ENCODE measurements at regions not wholly inside any gene's neighbourhood (a gene's known extent, or its start where the extent isn't known, plus 50 kb on each side); places are given as distances from the start of the nearest gene placed in this dataset.

DNA sequence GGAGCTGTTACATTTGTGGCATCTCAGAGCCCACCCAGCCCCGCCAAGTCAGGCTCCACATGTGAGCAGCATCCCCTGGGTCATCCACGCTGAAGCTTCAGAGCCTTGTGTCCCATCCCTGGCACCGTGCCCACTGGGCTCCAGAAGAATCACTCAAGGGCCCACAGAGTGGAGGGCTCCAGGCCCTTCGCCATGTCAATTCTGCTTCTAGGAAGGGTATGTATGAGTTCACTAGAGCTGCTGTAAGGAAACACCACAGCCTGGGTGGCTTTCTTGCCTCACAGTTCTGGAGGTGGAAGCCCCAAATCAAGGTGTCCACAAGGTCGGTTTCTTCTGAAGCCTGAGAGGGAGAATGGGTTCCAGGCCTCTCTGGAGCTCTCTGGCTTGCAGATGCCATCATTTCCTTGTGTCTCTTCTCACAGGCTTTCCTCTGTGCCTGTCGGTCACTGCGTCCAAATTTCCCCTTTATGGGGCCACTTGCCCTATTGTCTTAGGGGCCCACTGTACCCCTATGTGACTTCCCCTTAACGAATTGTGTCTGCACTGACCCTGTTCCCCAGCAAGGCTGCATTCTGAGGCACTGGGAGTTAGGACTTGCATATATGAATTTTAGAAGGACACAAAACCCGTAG is 1476.0 kb downstream of the TBC1D22A start:
- DNase-seq (ENCODE audit: low spot score) = no peak

DNA sequence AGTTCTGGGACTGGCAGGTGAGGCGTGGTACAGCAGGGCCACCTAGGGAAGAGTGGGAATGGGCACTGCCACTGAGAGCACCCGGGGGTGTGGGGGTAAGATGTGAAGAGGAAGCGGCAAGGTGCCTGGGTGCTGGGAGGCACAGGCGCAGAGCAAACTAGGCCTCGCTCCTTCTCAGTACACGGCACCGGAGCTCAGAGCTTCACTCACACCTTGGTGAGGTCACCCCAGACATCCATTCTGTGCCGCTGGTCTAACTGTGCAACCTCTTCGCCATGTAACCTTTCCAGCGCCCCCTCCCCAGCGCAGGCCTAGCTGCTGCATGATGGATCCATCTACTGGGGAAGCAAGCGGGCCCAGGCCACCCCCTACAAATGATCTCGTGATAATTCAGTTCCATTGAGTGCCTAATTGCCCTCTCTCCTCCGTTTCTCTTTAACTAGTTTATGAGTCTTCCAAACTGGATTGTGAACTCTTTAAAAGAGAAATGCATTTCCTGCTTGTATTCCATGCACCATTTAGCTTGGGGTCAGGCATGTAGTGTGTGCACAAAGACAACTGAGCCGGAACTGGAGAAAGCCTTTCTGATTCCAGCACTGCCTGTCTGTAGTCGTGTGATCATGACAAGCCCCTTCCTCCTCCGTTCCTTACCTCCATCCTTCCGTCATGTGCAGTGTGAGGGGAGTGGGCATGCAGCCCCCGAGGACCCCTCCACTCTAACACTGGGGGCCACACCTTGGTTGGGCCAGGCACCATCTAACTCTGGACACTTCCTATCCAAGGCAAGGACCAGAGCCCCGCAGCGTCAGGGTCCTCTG is 1475.2 kb downstream of the TBC1D22A start:
- DNase-seq (ENCODE audit: low spot score) = no peak

DNA sequence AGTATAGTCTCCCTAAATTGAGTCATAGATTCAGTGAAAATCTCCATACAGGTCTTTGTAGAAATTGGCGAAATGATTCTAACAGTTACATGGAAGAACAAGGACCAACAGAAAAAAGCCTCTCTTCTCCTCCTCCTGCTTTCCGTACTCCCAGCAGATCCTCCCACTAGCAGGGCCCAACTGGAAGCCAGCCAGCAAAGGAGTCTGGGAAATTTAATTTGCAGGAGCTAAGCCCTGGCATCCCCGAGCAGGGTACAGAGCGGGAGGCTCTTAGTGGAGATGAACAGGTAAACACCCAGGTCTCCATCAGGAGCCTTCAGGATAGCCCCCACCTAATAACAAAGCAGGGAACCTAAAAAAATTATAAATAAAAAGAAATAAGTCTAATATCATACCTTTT is 1473.8 kb downstream of the TBC1D22A start:
- no peak for DNase-seq (ENCODE audit: low spot score)

- DNase-seq (ENCODE audit: low spot score) = no peak
Observed at GRCh38 chr22:48235744-48236143, 1473.3 kb downstream of the TBC1D22A start.

- no peak for DNase-seq (ENCODE audit: low spot score)
Observed at GRCh38 chr22:48234011-48234410, 1471.6 kb downstream of the TBC1D22A start.

DNA sequence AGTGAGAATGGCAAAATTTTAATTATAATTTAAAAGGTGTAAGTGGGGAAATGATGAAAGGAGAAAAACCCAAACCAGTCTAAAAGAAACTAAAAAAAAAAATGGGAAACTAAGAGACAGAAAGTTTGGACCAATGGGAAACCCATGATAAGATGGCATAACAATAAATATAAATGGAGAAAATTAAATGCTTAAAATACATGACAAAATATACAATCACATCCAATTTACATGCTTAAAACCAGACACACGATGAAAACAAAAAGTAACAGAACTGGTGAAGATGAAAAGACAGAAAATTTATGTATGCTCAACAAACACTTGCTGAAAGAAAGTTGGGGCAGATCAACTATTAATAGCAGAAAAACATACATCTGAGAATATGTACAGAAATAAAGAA is 1471.1 kb downstream of the TBC1D22A start:
- DNase-seq (ENCODE audit: low spot score) = no peak

DNA sequence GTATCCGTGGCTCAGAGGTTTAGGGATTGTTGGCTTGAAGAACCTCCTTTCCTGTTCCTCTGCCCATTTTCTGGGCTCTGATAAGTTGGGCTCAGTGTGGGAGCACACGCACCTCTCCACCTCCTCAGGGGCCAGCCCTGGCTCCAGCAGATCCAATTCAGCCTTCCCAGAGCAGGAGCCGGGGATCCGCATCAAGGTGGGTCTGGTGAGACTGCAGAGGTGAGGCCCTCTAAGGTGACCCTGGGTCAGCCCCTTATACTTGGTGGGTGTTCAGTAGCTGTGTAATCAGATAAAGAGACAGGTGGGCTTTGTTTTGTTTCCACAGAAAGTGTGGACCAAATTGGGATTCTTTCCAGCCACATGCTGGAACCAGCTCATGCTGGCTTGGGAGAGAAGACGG is 1466.0 kb downstream of the TBC1D22A start:
- DNase-seq (ENCODE audit: low spot score) = no peak

DNA sequence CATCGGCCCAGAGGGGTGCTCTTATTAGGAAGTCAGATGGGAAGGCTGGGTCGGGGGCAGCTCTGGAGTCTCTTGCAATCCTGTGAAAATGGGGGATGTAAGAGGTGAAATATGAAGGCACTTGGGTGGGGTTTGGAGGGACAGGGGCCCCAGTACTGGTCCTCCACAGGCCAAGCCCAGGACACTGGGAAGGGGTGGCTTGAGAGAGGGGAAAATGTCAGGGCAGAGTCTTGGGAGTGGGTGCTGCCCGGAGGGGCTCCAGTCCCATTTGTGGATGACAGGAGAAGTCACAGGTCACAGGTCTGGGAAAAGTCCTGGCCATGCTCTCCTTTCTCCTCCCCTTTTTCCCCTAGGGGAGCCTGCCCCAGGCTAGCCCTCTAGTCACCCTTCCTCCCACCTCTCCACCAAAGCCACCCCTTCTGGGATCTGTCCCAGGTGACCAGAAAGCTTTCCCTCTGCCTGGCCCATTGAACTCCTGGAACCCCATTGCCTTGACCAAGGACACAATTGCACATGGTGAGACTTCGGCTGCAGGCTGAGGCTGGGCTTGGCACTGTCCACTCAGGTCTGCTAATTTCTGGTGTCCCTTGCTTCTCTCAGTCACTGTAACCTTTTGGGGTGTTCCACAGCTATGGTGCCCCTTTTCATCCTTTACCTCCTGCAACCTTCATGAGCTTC is 1465.0 kb downstream of the TBC1D22A start:
- DNase-seq (ENCODE audit: low spot score) = no peak

- no peak for DNase-seq (ENCODE audit: low spot score)
Observed at GRCh38 chr22:48226026-48227013, 1463.9 kb downstream of the TBC1D22A start.

DNA sequence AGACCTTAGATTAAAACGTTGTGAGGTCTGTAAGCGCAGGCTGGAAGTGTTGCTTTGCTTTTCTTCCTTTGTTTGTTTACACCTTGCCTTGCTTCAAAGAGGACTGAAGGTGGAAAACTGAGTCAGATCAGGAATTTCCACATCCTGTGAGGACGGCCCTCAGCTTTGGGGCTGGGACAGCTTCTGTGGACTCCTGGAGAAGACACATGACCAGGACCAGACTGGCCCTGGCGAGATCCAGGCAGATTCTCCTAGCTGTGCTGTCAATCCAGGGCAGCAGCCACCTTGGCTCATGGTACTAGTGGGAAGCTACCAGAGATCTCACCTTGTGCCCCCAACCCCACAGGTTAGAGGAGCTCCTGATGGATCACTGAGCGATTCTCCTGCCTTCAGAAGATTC is 1461.9 kb downstream of the TBC1D22A start:
- DNase-seq (ENCODE audit: low spot score) = no peak

DNA sequence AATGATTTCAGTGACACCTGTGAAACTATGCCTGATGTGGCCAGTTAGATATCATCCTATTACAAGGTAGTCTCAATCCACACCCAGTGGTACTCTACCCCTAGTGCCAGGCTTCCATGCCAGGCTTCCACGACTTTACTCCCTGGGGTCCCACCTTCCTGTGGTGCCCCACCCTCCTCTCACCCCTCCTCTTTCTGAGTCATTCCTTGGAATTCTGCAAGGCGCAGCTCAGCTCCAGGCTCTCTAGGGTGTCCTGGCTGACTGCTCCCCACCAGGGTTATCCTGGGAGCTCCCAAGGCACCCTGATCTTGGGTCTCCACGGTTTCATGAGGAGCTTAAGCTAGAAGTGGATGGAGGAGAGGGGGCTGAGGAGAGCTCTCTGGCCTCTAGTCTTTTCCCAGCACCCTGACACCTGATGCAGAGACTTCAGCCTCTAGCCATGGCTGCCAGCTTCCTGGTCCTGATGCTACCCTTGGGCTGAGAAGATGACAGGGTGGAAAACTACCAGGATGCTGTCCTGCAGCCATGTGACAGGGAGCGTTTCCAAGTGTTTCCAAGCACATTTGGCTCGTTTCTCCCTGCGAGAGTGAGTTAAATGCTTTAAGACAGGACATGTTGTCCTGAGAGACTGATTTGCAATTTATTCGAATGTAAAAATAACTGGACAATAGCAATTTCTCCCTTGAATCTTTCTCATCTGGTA is 1461.2 kb downstream of the TBC1D22A start:
- DNase-seq (ENCODE audit: low spot score) = peak; percentile 66

DNA sequence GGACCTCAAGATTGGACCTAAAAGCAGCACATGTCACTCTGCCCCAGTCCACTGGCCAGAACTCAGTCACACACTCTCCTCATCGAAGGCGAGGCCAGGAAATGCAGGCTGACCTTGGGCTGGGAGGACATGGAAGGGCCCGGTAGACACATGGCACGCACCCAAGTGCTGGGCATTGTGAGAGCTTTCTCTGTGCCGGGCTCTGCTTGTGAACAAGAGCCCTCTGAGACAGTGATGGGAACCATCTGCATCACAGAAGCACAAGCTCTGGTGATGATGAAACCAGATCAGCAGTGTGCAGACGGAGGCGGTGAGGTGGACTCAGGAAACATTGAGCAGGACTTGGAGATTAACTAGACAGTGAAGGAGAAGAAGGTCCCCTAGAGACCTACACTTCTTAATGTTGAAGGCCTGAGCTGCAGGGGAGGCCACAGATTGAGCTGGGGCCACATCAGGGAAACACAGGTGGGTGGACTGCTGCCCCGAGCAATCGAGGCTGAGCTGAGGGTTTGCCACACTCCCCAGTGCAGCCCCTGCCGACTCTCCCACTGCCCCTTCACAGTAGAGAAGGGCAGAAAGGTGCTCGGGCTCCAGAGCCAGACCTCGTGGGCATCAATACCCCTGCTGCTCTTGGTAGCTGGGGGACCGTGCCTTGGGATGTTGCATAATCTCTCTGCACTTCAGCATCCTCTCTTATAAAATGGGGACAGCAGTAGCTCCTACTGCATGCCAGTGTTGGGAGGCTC is 1460.5 kb downstream of the TBC1D22A start:
- DNase-seq (ENCODE audit: low spot score) = no peak

GRCh38 chr22:48218889-48219420 is 1456.5 kb downstream of the TBC1D22A start:
- no peak for DNase-seq (ENCODE audit: low spot score)

GRCh38 chr22:48217596-48217995 is 1455.1 kb downstream of the TBC1D22A start:
- DNase-seq (ENCODE audit: low spot score) = no peak

- no peak for DNase-seq (ENCODE audit: low spot score)
Observed at GRCh38 chr22:48212727-48213126, 1450.3 kb downstream of the TBC1D22A start.

GRCh38 chr22:48210812-48211211 is 1448.4 kb downstream of the TBC1D22A start:
- DNase-seq (ENCODE audit: low spot score) = no peak

DNA sequence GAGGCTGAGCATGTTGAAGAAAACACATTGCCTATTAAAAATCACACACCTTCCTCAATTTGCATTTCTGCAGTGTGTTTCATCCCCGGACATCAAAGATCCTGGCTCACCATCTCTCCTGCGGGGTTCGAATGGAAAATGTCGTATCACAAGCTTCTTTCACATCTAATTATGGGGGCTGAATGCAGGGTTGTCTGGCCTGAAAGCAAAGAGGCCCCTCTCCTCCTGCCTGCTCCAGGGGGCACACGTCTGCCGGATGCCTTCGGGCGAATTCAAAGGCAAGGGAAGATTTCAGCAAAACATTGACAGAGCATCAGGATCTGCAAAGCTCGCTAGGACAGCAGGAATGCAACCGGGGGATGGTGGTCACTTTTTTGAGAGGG is 1447.7 kb downstream of the TBC1D22A start:
- DNase-seq (ENCODE audit: low spot score) = no peak

DNA sequence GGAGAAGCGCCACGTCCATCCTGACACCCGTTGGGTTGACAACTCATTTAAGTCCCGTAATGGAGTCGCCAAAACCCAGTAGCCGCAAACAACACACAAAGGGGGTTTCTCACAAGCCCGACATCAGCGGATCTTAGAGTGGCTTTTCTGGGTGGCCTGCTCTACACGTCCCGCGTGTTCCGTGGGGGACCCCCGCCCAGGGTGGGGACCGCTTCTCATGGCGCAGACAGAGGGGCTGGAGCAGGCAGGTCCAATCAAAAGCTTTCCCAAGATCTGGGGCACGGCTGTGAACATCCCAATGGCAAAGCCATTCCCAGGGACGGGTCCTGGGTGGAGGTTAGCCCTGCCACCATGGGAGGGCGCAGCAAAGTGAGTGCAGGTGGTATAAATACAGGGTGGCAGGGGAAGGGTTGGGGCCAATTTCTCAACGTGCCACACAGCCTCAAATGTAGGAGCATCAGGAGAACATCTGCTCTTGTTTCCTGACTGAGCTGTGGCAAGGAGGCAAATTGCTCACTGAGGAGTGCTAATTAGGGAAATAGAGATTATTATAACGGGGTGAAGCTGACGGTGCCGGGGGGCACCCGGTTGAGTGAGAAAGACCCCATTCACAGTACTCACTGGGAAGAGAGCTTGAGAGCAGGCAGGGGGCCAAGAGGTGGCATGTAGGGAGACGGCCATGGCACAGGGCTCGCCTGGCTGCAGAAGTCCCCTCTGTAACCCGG is 1447.2 kb downstream of the TBC1D22A start:
- DNase-seq (ENCODE audit: low spot score) = no peak

DNA sequence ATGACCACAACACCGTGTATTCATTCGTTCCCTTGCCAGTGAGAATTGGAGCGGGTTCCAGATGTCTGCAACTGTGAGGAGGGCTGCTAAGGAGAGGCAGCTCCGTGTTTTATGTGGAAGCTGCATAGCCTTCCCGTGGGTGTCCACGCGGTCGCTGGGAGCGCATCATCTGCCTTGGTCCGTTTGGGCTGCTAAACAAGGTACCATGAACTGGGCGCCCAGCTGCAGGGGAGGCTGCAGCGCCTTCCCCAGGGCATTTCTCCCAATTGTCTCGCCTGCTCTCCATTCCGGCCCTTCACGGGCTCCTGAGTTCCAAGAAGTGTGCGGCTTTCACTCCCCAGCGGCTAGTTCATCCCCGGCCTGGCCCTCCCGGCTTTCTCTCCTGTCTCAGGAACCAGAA is 1446.4 kb downstream of the TBC1D22A start:
- DNase-seq (ENCODE audit: low spot score) = no peak
